ENCODE measurements at regions not wholly inside any gene's neighbourhood (a gene's known extent, or its start where the extent isn't known, plus 50 kb on each side); places are given as distances from the start of the nearest gene placed in this dataset.
"Not testable (repeated sequence)": the region's sequence is repeated elsewhere in the genome, so short reads cannot be mapped to it uniquely, and the experiment has no call there.

GRCh38 chr1:98325646-98326440, 335.7 kb upstream of the SNX7 start:
- no peak for DNase-seq

GRCh38 chr1:98323906-98324358, 337.6 kb upstream of the SNX7 start:
- no peak for DNase-seq

- no peak for DNase-seq
These were observed 338.1 kb upstream of the SNX7 start for GRCh38 chr1:98323388-98323787.

GRCh38 chr1:98322966-98323365, 338.6 kb upstream of the SNX7 start:
- DNase-seq: no peak

GRCh38 chr1:98322086-98322485, 339.4 kb upstream of the SNX7 start:
- DNase-seq: no peak

GRCh38 chr1:98321191-98321590, 340.3 kb upstream of the SNX7 start:
- no peak for DNase-seq

GRCh38 chr1:98316286-98316905, 345.1 kb upstream of the SNX7 start:
- DNase-seq: no peak

GRCh38 chr1:98315309-98315708, 346.2 kb upstream of the SNX7 start:
- no peak for DNase-seq

- no peak for DNase-seq
These were observed 346.9 kb upstream of the SNX7 start for GRCh38 chr1:98314601-98315000.

GRCh38 chr1:98306517-98307089, 354.9 kb upstream of the SNX7 start:
- no peak for DNase-seq

GRCh38 chr1:98305362-98305761, 356.2 kb upstream of the SNX7 start:
- no peak for DNase-seq

GRCh38 chr1:98304888-98305287, 356.6 kb upstream of the SNX7 start:
- no peak for DNase-seq

- no peak for DNase-seq
These were observed 361.7 kb upstream of the SNX7 start for GRCh38 chr1:98299861-98300260.

- DNase-seq: no peak
These were observed 362.2 kb upstream of the SNX7 start for GRCh38 chr1:98299313-98299712.

- no peak for DNase-seq
These were observed 363.2 kb upstream of the SNX7 start for GRCh38 chr1:98298319-98298718.

GRCh38 chr1:98296681-98297080, 364.8 kb upstream of the SNX7 start:
- no peak for DNase-seq

GRCh38 chr1:98294127-98294526, 367.4 kb upstream of the SNX7 start:
- no peak for DNase-seq

- DNase-seq: no peak
These were observed 368.5 kb upstream of the SNX7 start for GRCh38 chr1:98292994-98293393.

- DNase-seq: no peak
These were observed 368.5 kb upstream of the DPYD start for GRCh38 chr1:98289311-98289710.

- DNase-seq: no peak
These were observed 367.7 kb upstream of the DPYD start for GRCh38 chr1:98288494-98288893.

GRCh38 chr1:98287626-98288025, 366.8 kb upstream of the DPYD start:
- DNase-seq: no peak

GRCh38 chr1:98286656-98287055, 365.8 kb upstream of the DPYD start:
- no peak for DNase-seq

GRCh38 chr1:98285286-98285685, 364.5 kb upstream of the DPYD start:
- not testable (repeated sequence) for DNase-seq

- no peak for DNase-seq
These were observed 359.2 kb upstream of the DPYD start for GRCh38 chr1:98280049-98280448.
